Suppressor macrophage treated with lipopolysaccharide for 1 hour (primary cell): ENCODE measurements at regions not wholly inside any gene's neighbourhood (a gene's known extent, or its start where the extent isn't known, plus 50 kb on each side); places are given as distances from the start of the nearest gene placed in this dataset.

ENCODE experiments used
- DNase-seq, 3 donors: peaks; one replicate each; pipeline ENCODE4 v3.0.0-alpha.2; 2020 to 2022

DNA sequence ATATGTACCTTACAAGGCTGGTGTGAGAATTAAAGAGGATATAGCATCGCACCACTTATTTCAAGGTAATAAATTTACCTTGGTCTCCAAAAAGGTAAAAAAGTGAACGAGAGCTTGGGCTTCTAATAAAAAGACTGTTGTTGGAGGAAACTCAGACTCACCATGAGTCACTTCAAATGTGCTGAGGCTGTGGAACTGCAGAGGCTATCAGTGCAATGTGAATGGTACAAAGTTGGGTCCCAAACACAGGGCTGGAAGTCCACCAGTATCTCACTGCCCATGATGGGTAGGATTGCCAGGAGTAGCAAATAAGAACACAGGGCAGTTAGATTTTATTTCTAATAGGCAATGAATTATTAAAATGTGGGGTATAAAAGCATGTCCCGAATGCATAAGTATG, 200.6 kb downstream of the MAFB start:
- peak; percentile 41 to 58 (median 55) for DNase-seq

DNA sequence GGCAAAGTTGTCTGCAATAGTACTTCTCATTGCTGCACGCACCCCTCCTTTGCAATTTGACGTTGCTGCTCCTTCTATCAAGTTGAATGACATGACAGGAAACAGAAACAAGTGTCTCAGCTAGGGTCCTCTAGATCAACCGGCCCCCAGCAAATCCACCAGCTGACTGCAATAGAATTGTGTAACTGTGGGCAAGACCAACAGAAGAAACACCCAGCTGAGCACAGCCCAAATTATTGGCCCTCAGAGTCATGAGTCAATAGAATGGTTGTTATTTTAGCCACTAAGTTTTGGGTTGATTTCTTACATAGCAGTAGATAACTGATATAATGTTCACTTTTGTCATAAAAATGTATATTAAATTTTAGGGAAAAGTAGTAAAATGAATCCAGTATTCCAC, 202.7 kb downstream of the MAFB start:
- DNase-seq = no peak

- DNase-seq = no peak
Measured at GRCh38 chr20:40481743-40482458, 207.1 kb downstream of the MAFB start.

GRCh38 chr20:40481337-40481736, 207.7 kb downstream of the MAFB start:
- no peak for DNase-seq

DNA sequence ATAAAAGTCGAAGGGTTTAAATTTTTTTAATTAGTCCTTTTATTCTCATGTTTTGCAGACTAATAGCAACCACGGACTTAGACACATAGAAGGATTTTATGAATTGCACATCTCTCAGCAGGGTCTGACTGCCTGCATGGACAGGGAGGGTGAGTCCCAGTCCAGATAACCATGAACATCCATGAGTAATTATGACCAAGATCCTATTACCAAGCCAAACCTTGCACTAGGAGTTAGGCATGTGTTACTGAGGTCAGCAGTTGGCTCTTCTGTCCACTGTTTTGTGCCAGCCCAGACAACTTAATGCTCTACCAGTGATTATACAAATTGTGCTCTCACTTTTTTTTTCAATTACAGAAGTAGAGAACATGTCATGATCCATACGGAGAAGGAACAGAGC, 211.2 kb downstream of the MAFB start:
- DNase-seq = peak in 2 of 3 donors; percentile 33 to 43

- DNase-seq = no peak
Measured at GRCh38 chr20:40476461-40476860, 212.6 kb downstream of the MAFB start.

DNA sequence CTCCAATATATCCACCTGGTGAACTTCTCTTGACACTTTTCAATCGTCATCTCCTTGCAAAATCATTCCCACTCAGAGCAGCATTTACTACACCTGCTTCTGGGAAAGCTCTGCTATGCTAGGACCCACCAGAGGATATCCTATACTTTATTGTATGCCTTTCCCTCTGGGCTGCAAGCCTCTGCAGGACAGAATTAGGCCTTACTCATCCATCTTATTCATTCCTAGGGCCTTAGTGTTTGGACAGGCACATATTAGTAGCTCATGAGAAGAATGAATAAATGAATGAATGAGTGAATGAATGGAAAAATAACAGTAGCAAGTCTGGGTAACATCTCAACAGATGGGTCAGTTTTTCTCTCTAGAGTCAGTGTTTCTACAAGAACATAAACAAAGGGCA, 216.1 kb downstream of the MAFB start:
- no peak for DNase-seq

- DNase-seq = peak in 2 of 3 donors; percentile 31 to 34
Measured at GRCh38 chr20:40471261-40471629, 217.8 kb downstream of the MAFB start.

- peak; percentile 59 to 88 (median 68) for DNase-seq
Measured at GRCh38 chr20:40470445-40471260, 218.4 kb downstream of the MAFB start.

DNA sequence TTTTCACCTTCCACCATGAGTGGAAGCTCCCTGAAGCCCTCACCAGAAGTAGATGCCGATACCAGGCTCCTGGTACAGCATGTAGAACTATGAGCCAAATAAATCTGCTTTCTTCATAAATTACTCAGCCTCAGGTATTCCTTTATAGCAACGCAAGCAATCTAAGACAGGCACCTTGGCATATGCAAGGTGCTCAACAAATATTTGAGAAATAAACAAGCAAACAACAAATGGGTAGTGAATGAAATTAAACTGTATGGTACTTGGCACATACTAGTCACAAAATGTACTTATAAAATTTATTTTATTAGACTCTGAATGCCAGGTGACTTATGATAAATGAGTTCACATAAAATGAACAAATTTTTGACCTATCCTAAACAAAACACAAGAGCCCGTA, 220.3 kb downstream of the MAFB start:
- DNase-seq = no peak

GRCh38 chr20:40467703-40468411, 221.2 kb downstream of the MAFB start:
- DNase-seq = no peak

GRCh38 chr20:40467067-40467466, 222.0 kb downstream of the MAFB start:
- DNase-seq = peak; percentile 31 to 45 (median 44)

- DNase-seq = peak; percentile 39 to 89 (median 76)
Measured at GRCh38 chr20:40464731-40465208, 224.3 kb downstream of the MAFB start.

DNA sequence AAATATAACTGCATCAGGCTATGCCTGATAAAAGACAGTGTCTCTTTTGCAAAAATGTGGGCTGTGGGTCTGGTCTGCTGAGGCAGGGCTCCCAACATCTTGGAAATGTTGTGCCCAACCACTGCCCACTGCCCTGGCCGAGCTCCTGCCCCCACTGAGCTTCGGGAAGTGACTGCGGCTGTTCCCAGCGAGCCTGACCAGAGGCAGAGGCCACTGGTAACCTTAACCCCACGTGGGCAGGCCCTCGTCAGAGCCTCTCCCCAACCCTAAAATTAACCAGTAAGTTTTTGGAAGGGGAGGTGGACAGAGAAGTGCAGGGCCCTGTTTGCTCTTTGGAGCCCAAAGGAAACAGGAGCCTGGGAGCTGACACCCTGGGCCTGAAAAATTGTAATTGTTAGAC, 225.9 kb downstream of the MAFB start:
- no peak for DNase-seq

GRCh38 chr20:40462566-40462965, 226.5 kb downstream of the MAFB start:
- peak in 2 of 3 donors; percentile 40 for DNase-seq

DNA sequence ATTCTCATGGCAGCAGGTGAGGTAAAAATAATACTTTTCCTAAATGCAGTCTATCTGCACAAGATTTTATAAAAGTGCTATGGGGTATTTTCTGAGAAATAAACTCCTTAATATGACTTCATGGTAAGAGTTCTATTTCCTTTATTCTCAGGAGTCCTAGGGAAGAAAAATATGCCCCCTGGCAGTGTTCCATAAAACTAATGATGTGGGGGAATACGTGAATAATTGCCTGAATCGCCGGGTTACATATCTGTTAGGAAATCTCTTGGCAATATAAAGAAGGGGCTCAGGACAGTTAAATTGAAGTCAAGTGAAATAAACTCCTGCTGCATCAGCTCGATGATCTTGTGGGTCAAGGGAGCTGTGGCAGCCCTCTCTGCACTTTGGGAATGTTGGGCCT, 229.7 kb downstream of the MAFB start:
- no peak for DNase-seq

DNA sequence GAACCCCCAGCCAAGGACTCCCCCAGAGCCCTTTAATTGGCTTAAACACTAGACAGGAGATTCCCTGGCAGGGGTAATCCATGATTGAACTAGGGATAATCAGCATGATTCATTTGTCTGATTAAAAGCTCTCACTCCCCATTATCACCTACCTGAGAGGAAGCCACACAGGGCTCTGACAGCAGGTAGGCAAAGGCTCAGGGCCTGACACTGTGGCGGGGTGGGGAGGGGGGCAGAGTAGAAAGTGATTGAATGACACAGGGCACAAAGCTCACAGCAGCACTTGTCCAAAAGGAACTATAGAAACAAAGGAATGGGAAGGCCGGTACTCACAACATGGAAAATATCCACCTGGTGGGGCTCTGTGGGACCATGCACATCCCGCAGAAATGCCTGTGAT, 231.6 kb downstream of the MAFB start:
- no peak for DNase-seq

DNA sequence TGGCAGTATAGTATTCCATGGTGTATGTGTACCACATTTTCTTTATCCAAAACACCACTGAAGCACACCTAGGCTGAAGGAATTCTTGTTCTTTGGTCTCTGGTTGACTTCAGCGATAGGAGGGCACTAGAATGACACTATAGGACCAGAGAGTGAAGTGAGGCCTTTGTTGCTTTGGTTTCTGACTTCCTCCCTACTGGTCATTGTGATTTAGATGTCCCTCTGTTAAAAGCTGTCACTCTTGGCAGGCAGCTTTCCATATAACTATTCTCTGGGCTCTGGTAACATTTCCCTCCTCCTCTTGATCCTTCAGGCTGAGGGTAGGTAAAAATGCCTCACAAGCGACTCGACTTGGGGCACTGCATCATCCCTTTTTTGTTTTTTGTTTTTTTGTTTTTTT, 236.3 kb downstream of the MAFB start:
- no peak for DNase-seq

- DNase-seq = no peak
Measured at GRCh38 chr20:40451552-40451951, 237.5 kb downstream of the MAFB start.

DNA sequence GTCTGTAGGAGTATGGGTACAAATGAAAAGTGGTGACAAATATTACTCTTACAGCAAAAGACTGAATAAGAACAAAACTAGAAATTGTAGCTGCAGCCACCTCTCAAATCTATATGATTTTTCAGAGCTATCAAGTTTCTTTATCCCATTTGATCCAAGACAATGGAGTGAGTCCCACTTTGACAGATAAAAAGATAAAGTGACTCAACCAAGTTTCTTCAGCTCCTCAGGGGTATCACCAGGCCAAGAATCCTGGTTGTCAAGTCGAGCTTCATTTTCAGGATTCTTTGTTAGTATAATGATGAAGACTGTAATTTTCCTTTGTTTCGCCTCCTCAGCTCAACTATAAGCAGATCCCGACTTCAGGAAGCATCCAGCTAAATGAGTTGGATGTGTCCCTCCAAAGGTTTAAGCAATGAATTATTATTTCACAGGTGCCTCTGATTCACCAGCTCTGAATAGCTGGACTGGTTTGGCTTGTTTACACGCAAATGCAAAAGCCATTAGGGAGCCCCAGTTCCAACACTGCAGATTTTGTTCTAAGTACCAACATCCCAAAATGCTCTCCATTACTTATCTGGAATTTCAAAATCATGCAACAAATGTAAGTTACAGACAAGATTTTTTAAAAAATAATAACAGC, 238.9 kb downstream of the MAFB start:
- no peak for DNase-seq

DNA sequence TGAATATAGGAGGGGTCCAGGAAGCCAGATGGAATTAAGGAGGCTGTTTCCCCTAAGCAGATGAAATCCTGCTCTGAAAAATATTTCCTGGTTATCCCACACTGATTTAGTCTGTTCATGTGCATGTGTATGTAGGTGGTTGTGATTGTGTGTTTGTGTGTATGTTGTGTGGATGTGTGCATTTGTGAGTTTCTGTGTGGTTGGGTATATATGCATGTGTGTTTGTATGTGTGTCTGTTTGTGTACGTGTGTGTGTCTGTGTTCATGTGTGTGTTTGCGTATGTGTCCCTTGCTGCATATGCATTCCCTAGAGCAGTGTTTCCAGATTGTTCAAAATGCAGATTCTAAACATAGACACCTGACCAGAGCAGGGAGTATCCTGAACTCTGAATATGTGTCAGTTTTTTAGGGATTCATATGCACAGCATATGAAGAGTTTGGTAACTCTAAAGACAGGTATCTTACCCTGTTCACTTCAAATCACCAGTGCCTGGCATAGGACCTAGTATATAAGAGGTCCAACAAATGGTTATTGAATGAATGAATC, 239.8 kb downstream of the MAFB start:
- DNase-seq = no peak

- no peak for DNase-seq
Measured at GRCh38 chr20:40446888-40447287, 242.1 kb downstream of the MAFB start.

- no peak for DNase-seq
Measured at GRCh38 chr20:40444516-40444915, 244.5 kb downstream of the MAFB start.
